Thymus (tissue), 11 donors: ENCODE measurements at regions not wholly inside any gene's neighbourhood (a gene's known extent, or its start where the extent isn't known, plus 50 kb on each side); places are given as distances from the start of the nearest gene placed in this dataset.
"Not testable (repeated sequence)": the region's sequence is repeated elsewhere in the genome, so short reads cannot be mapped to it uniquely, and the experiment has no call there.

Experiments used
- DNase-seq, 9 donors: peaks; one replicate each; pipeline ENCODE4 v3.0.0-alpha.2; 2013; ENCODE audit warnings: low spot score in 9 of 9, low read depth in 6 of 9, missing footprints in 1 of 9
- H3K27ac ChIP-seq, 2 donors: one replicate each; pipeline ENCODE4 v1.5.1; 2013; ENCODE audit warnings: control low read depth in 1 of 2, low read depth in 1 of 2, low read length in 1 of 2, mild to moderate bottlenecking in 1 of 2, moderate library complexity in 1 of 2
- H3K27me3 ChIP-seq, 2 donors: one replicate each; pipeline ENCODE4 v1.5.1; 2013; ENCODE audit warnings: low read length in 1 of 2; ENCODE audit not compliant: control insufficient read depth in 2 of 2, insufficient read depth in 1 of 2
- H3K36me3 ChIP-seq, 2 donors: one replicate each; pipeline ENCODE4 v1.5.1; 2013; ENCODE audit warnings: low read length in 1 of 2, mild to moderate bottlenecking in 1 of 2, moderate library complexity in 1 of 2; ENCODE audit not compliant: control insufficient read depth in 2 of 2, insufficient read depth in 2 of 2
- H3K4me1 ChIP-seq, 2 donors: one replicate each; pipeline ENCODE4 v1.5.1; 2013; ENCODE audit warnings: low read length in 2 of 2; ENCODE audit not compliant: control insufficient read depth in 2 of 2, insufficient read depth in 2 of 2
- H3K4me3 ChIP-seq, 2 donors: one replicate each; pipeline ENCODE4 v1.5.1; 2013; ENCODE audit warnings: low read length in 2 of 2, control low read depth in 1 of 2, mild to moderate bottlenecking in 1 of 2
- H3K9me3 ChIP-seq, 2 donors: one replicate each; pipeline ENCODE4 v1.5.1; 2013; ENCODE audit warnings: low read length in 1 of 2, mild to moderate bottlenecking in 1 of 2; ENCODE audit not compliant: control insufficient read depth in 2 of 2, insufficient read depth in 1 of 2
- WGBS: extraction: QIAGEN DNeasy Blood & Tissue Kit; methylation state at CpG from one replicate; pipeline ENCODE4 v1.1.7; 2013; 5-methylcytosine and 5-hydroxymethylcytosine counted together
- donor health status: healthy.

DNA sequence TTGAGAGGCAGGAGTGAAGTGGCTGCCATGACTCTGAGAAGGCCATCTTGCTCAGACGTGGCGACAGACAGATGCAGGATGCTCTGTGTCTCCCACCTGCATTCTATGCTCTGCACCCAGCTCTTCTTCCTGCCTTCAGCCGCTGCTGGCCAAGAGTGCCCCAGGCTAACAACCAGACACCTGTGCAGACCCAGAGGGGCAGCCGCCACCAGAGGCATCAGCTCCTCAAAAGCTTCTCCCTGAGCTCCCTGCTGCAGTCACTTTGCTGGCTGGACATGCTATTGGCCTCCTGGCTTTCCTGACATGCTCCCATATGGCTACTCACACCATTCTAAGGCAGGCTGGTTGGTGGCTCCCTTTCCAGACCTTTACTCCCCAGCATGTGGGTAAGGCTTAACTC is 70.6 kb upstream of the GRB10 start:
- Histone ChIP-seq H3K27me3 (no peaks in the 10 kb centered on the region), H3K27ac (no peak overlapping the region), H3K36me3 (no peaks in the 10 kb centered on the region), H3K4me1 (no peaks in the 10 kb centered on the region), H3K9me3 (no peaks in the 10 kb centered on the region), H3K4me3 (no peak overlapping the region)
- 93% methylated on average over 4 of the region's 4 CpGs for WGBS
- DNase-seq, result no peak

DNA sequence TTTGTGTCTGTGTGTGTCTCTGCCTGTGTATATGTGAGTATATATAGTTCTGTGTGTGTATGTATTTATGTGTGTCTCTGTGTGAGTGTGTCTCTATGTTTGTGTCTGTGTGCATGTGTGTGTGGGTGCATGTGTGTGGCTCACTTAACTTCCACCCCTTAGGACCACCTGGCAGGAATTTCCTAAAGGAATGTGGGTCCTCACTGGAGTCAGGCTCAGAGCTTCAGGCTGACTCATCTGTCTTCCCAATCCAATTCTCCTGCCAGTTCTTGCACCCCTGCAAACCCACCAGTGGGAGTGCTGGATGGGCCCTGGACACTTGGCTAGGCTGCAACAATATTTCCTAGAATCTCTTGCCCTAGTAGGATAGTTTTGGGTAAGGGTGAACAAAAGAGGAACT is 70.2 kb upstream of the GRB10 start:
- Histone ChIP-seq H3K27me3 (no peaks in the 10 kb centered on the region), H3K9me3 (no peaks in the 10 kb centered on the region), H3K4me1 (no peaks in the 10 kb centered on the region), H3K36me3 (no peaks in the 10 kb centered on the region), H3K27ac (no peak overlapping the region), H3K4me3 (no peak overlapping the region)
- no peak for DNase-seq

DNA sequence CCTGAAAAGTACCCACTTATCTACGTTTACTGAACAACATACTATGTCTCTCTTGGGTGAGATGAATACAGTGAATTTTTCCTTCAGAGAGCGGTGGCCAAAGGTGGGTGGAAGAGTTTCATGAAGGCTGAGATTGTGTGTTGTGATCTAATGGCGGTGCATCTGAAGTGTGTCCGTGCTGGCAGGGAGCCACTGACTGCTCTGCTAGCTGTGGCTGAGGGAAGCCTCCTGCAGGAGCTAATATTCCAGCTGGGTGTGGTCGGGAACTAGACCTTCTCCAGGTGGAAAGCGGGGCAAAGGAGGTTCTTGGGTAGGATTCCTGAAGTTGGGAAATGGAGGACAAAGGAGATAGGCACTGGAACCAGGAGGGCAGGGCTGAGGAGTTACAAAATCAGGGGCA is 69.2 kb upstream of the GRB10 start:
- Histone ChIP-seq H3K27ac (no peak overlapping the region), H3K27me3 (no peaks in the 10 kb centered on the region), H3K4me1 (no peaks in the 10 kb centered on the region), H3K36me3 (no peaks in the 10 kb centered on the region), H3K9me3 (no peaks in the 10 kb centered on the region), H3K4me3 (no peak overlapping the region)
- 73% methylated on average over 6 of the region's 6 CpGs for WGBS
- DNase-seq, result no peak

DNA sequence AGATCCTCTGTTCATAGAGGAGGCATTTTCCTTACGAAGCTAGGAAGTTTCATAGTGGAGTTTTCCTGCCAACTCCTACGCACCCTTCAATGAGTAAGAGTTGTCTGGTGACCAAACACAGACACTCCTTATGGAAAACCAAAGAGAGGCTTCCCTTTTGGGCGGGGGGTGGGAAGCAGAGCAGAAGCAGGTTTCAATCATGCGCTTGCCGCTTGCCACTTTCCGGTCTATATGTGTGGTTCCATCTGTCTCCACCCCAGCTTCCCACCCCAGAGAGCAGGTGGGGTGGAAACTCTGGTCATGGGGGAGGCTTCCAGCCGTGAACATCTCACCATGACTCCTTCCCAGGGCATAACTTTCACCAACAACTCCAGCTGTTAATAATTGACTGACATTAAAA is 68.8 kb upstream of the GRB10 start:
- no peak for DNase-seq
- Histone ChIP-seq H3K36me3 (no peaks in the 10 kb centered on the region), H3K4me1 (no peaks in the 10 kb centered on the region), H3K9me3 (no peaks in the 10 kb centered on the region), H3K4me3 (no peak overlapping the region), H3K27ac (no peak overlapping the region), H3K27me3 (no peaks in the 10 kb centered on the region)
- WGBS, result 96% methylated on average over 7 of the region's 7 CpGs

DNA sequence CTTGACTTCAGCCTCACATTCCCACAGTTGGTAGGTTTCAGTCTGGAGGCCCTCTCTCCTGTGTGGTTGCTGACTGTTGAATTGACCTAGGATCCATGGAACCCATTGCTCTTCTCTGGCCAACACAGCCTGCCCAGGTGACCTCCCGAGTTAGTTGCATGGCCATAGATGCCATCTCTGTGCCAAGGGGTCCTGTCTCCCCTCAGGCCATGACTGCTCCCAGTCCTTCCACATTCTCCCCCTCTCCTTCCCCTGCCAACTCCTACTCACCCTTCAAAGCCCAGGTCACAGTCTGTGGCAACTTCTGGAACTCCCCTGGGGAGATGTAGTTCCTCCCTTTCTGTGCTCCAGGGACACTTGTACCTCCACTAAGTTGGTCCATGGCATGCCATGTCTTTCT is 67.3 kb upstream of the GRB10 start:
- Histone ChIP-seq H3K27ac (no peak overlapping the region), H3K4me1 (no peaks in the 10 kb centered on the region), H3K9me3 (no peaks in the 10 kb centered on the region), H3K4me3 (no peak overlapping the region), H3K27me3 (no peaks in the 10 kb centered on the region), H3K36me3 (no peaks in the 10 kb centered on the region)
- 93% methylated on average over 1 of the region's 1 CpG for WGBS
- no peak for DNase-seq

DNA sequence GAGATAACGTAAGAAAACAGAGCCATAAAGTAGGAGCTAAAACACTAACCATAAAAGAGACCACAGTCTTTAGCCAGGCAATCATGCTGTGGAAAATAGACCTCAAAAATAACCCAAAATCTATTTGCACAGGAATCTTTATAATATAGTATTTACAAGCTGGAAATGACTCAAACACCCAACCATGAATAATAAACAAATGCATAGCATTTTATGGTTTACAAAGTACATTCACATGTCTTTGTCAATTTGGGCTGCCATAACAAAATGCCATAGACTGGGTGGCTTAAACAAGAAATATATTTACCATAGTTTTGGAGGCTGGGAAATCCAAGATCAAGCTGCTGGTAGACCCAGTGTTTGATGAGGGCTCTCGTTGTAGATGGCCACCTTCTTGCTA is 65.5 kb upstream of the GRB10 start:
- no peaks in the 10 kb centered on the region for H3K27me3 ChIP-seq
- 46% methylated on average over 2 of the region's 2 CpGs for WGBS
- no peak overlapping the region for H3K4me3 ChIP-seq
- H3K4me1 ChIP-seq, result no peaks in the 10 kb centered on the region
- no peaks in the 10 kb centered on the region for H3K9me3 ChIP-seq
- H3K27ac ChIP-seq, result no peak overlapping the region
- no peak for DNase-seq
- H3K36me3 ChIP-seq, result no peaks in the 10 kb centered on the region

DNA sequence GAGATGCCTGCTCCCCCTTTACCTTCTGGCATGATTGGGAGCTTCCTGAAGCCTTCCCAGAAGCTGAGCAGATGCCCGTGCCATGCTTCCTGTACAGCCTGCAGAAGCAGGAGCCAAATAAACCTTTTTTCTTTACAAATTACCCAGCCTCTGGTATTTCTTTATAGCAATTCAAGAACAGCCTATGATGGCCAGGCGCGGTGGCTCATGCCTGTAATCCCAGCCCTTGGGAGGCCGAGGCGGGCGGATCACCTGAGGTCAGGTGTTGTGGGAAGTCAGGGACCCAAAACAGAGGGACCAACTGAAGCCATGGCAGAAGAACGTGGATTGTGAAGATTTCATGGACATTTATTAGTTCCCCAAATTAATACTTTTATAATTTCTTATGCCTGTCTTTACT is 62.2 kb upstream of the GRB10 start:
- WGBS, result 95% methylated on average over 7 of the region's 7 CpGs
- H3K4me3 ChIP-seq, H3K36me3 ChIP-seq, H3K27me3 ChIP-seq, DNase-seq, H3K4me1 ChIP-seq, H3K9me3 ChIP-seq, H3K27ac ChIP-seq: not testable (repeated sequence)

DNA sequence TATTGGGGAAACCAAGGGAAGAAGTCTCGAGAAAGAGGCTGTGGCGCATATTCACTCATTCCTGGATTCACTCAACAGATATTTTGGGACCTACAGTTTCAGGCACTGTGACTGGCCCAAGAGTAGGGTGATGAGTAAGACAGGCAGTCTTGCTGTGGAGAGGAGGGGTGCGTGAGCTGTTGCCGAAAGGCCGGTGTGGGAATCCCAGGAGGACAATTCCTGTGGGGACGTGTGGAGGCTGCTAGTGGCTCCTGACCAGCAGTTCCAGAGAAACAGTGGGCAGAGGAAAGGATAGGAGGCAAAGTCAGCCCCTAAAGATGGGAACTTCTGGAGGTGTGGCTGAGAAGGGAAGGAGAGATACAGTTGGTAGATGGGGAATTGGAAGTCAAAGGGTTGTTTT is 59.3 kb upstream of the GRB10 start:
- H3K4me1 ChIP-seq, result no peaks in the 10 kb centered on the region
- H3K27ac ChIP-seq, result no peak overlapping the region
- no peaks in the 10 kb centered on the region for H3K36me3 ChIP-seq
- DNase-seq, result no peak
- no peak overlapping the region for H3K4me3 ChIP-seq
- WGBS, result 97% methylated on average over 6 of the region's 6 CpGs
- no peaks in the 10 kb centered on the region for H3K27me3 ChIP-seq
- H3K9me3 ChIP-seq, result no peaks in the 10 kb centered on the region

DNA sequence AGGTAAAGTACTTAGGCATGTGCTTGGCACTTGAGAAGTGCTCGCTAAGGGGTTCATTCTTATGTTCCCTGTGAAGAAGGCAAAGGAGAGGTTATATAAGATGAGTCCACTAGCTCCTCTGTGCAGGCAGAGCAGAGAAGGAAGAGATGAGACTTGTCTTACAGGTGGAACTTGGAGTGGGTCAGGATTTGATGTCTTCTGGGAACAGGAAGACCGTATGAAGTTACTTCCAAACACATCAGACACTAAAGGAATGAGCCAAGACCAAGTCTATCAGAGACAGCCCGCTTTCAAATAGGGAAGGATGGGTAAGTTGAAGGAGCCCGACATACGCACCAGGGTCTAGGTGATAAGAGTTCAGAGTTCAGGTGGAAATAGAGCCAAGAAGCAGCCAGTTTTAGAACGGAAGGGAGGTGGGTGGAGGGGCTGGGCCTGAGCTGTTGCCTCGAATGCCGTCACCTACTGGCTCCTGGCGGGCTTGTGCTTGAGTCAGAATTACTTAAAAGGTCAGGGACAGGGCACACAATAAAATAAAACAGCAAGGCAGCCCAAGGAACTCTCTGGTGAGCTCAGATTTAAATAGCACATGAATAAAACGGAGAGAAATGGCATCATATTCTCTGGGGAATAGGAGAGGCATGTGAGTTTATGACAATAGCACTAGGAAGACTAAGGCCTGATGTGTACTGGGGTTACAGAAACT is 56.1 kb upstream of the GRB10 start:
- 93% methylated on average over 10 of the region's 10 CpGs for WGBS
- H3K4me1 ChIP-seq, result no peaks in the 10 kb centered on the region
- no peak for DNase-seq
- H3K36me3 ChIP-seq, result no peaks in the 10 kb centered on the region
- no peaks in the 10 kb centered on the region for H3K27me3 ChIP-seq
- no peak overlapping the region for H3K27ac ChIP-seq
- no peak overlapping the region for H3K4me3 ChIP-seq
- H3K9me3 ChIP-seq, result no peaks in the 10 kb centered on the region

DNA sequence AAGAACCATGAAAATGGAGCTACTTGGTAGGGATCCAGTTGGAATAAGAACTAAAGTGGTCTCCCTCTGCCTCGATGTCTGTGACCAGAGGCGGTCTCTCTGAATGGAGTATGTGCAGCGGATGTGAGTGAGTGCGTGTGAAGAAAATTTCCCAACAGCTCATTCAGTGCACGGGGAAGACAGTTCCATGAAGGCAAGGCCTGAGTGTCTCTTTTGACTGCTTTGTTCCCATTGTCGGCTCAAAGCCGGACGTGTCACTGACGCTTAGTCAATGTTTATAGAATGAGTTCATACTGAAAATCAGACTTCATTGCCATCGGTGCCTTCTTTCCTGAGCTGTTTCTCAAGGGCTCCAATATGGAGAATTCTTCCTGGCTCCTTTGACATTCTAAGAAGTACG is 55.3 kb upstream of the GRB10 start:
- Histone ChIP-seq H3K9me3 (no peaks in the 10 kb centered on the region), H3K27me3 (peaks cover 0 to 2% of the 10 kb centered on the region in 2 donors), H3K36me3 (no peaks in the 10 kb centered on the region), H3K4me1 (no peaks in the 10 kb centered on the region), H3K27ac (no peak overlapping the region), H3K4me3 (no peak overlapping the region)
- no peak for DNase-seq
- WGBS, result 97% methylated on average over 11 of the region's 11 CpGs
